Esophagus muscularis mucosa (tissue), 4 donors: ENCODE measurements at regions not wholly inside any gene's neighbourhood (a gene's known extent, or its start where the extent isn't known, plus 50 kb on each side); places are given as distances from the start of the nearest gene placed in this dataset.

ENCODE experiments used
- DNase-seq: peaks from one replicate; pipeline ENCODE4 v3.0.0-alpha.2; 2017; ENCODE audit errors: extremely low spot score
- H3K27ac ChIP-seq, 4 donors: fragments of 200-600 bp; sonication (generic); replicated peaks in 1 of 4; 1 replicate in 3 of 4; 2 replicates in 1 of 4; pipeline ENCODE4 v1.5.1; 2016 to 2019; ENCODE audit warnings: mild to moderate bottlenecking in 1 of 4
- H3K27me3 ChIP-seq, 4 donors: fragments of 200-600 bp; sonication (generic); one replicate each; pipeline versions ENCODE4 v1.5.1 to v1.6.0; 2016 to 2019
- H3K36me3 ChIP-seq, 4 donors: fragments of 200-600 bp; sonication (generic); one replicate each; pipeline ENCODE4 v1.5.1; 2016 to 2019
- H3K4me1 ChIP-seq, 4 donors: fragments of 200-600 bp; sonication (generic); one replicate each; pipeline ENCODE4 v1.5.1; 2016 to 2019
- H3K4me3 ChIP-seq, 4 donors: fragments of 200-600 bp; sonication (generic); 1 replicate in 2 of 4; 2 replicates in 2 of 4; pipeline ENCODE4 v1.5.1; 2016 to 2019; ENCODE audit warnings: mild to moderate bottlenecking in 4 of 4, moderate library complexity in 1 of 4
- H3K9me3 ChIP-seq, 4 donors: fragments of 200-600 bp; sonication (generic); 1 replicate in 3 of 4; 2 replicates in 1 of 4; pipeline ENCODE4 v1.5.1; 2016 to 2019
- EP300 ChIP-seq: sonication (generic); formaldehyde crosslinking; IDR thresholded peaks from one replicate; pipeline ENCODE4 v1.6.1; 2017; ENCODE audit warnings: antibody characterized with exemption
- POLR2A ChIP-seq: fragments of 450-650 bp; IDR thresholded peaks from one replicate; pipeline ENCODE4 v1.6.1; 2017; ENCODE audit warnings: antibody characterized with exemption, moderate library complexity, mild to moderate bottlenecking, low read depth
- POLR2AphosphoS5 ChIP-seq, 2 donors: sonication (generic); formaldehyde crosslinking; IDR thresholded peaks; one replicate each; pipeline ENCODE4 v1.6.1; 2017; ENCODE audit warnings: antibody characterized with exemption in 2 of 2
- WGBS: methylation state at CpG from one replicate; pipeline ENCODE4 v1.1.5; 2018; 5-methylcytosine and 5-hydroxymethylcytosine counted together
- intact Hi-C: fragments of 100-400 bp; cut with DNase I; formaldehyde crosslinking; loops from one replicate; pipeline ENCODE4 v1.15.1; 2023
- TF ChIP-seq, protein P1 (sequence below), 3 experiments: fragments of 200-600 bp in 2 of 3; fragments of 450-650 bp in 1 of 3; sonication (generic) in 2 of 3; IDR thresholded peaks; one replicate each; pipeline ENCODE4 v1.5.1; 2017 to 2019; ENCODE audit warnings: antibody characterized with exemption in 3 of 3, mild to moderate bottlenecking in 2 of 3, moderate library complexity in 1 of 3

DNA sequence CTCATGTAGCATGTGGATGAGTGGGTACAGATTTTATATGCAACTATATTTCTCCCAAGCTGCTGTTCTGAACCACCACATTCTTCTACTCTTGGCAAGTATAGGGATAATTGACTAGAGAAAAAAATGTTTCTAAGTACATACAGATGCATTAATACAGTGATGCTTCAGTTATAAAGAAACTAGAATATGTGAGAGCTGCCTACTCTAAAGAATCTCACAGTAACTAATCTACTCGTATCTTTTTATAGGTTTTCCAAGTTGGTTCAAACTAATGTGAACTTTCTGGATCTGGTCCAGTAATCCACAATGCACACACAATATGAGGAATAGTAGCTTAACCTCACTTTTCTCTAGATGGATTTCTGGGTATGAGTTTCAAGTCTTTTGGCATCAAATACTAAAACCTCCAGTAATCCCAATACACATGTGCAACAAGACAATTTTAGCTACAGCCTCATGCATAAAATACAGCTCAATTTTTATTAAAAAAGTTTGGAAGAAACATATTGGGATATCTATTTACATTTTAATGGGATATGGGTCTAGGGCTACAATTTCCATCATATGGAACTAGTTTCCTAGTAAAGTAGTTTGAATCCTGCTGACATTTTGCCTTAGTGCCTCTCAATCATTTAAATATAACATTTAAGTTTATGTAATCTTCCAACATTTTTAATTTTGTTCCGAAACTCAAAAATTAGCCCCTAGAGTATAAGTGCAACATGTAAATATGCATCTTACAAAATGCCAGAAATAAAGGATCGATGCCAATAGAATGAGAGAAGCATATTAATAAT lies 2209.7 kb downstream of the LRRC4C start:
- H3K4me3 ChIP-seq = no peak overlapping the region
- intact Hi-C loops = no loop called here
- 55% methylated on average over 3 of the region's 3 CpGs for WGBS
- DNase-seq = no peak
- no peaks in the 10 kb centered on the region for H3K36me3 ChIP-seq
- no peak overlapping the region for H3K27ac ChIP-seq
- no peak for TF ChIP-seq POLR2AphosphoS5 (IDR thresholded peaks at IDR 0.05)
- no peak for TF ChIP-seq POLR2A
- no peak for TF ChIP-seq EP300
- TF ChIP-seq, protein P1, sequence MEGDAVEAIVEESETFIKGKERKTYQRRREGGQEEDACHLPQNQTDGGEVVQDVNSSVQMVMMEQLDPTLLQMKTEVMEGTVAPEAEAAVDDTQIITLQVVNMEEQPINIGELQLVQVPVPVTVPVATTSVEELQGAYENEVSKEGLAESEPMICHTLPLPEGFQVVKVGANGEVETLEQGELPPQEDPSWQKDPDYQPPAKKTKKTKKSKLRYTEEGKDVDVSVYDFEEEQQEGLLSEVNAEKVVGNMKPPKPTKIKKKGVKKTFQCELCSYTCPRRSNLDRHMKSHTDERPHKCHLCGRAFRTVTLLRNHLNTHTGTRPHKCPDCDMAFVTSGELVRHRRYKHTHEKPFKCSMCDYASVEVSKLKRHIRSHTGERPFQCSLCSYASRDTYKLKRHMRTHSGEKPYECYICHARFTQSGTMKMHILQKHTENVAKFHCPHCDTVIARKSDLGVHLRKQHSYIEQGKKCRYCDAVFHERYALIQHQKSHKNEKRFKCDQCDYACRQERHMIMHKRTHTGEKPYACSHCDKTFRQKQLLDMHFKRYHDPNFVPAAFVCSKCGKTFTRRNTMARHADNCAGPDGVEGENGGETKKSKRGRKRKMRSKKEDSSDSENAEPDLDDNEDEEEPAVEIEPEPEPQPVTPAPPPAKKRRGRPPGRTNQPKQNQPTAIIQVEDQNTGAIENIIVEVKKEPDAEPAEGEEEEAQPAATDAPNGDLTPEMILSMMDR (IDR thresholded peaks at IDR 0.05) = no peak
- no peaks in the 10 kb centered on the region for H3K27me3 ChIP-seq
- H3K4me1 ChIP-seq = no peaks in the 10 kb centered on the region
- peaks cover 0 to 2% (median under 1%) of the 10 kb centered on the region in 4 donors for H3K9me3 ChIP-seq

DNA sequence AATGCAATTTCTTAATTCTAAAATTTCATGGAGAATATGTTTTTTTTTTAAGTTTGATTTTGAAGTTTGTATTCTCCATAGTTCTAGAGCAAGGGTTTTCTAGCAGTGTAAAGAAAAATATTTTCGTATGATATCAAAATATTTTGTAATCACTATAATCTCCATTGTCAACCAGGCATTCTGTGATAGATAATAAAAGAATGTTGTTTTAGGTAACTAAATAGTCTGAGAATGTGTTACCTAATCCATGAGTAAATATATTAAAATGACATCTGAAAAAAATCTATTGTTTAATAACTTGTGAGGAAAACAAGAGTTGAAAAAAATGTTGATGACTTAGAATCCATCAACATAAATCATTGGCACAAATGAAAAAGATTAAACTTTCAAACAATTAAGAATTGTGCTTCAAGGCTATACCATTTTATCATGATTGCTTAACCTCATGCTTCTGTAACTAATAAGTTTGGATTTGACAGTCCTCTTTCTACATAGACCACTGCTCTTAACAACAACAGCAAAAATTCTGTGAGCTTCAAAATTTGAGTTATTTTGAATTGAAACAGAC lies 2211.8 kb downstream of the LRRC4C start:
- Histone ChIP-seq H3K36me3 (no peaks in the 10 kb centered on the region), H3K27me3 (no peaks in the 10 kb centered on the region), H3K27ac (no peak overlapping the region), H3K9me3 (no peaks in the 10 kb centered on the region), H3K4me1 (no peaks in the 10 kb centered on the region), H3K4me3 (no peak overlapping the region)
- TF ChIP-seq, protein P1 (IDR thresholded peaks at IDR 0.05) = no peak
- TF ChIP-seq POLR2A (no peak), EP300 (no peak), POLR2AphosphoS5 (IDR thresholded peaks at IDR 0.05) (no peak)
- 79% methylated on average over 1 of the region's 1 CpG for whole genome bisulfite sequencing
- intact Hi-C loops = no loop called here
- DNase-seq = no peak

- intact Hi-C loops = no loop called here
- no peaks in the 10 kb centered on the region for H3K27me3 ChIP-seq
- DNase-seq = no peak
- H3K27ac ChIP-seq = no peak overlapping the region
- H3K36me3 ChIP-seq = no peaks in the 10 kb centered on the region
- no peak overlapping the region for H3K4me3 ChIP-seq
- TF ChIP-seq, protein P1 (IDR thresholded peaks at IDR 0.05) = no peak
- TF ChIP-seq POLR2A = no peak
- TF ChIP-seq EP300 = no peak
- no peak for TF ChIP-seq POLR2AphosphoS5 (IDR thresholded peaks at IDR 0.05)
- H3K9me3 ChIP-seq = no peaks in the 10 kb centered on the region
- WGBS = 80% methylated on average over 3 of the region's 3 CpGs
- H3K4me1 ChIP-seq = no peaks in the 10 kb centered on the region
These were observed 2219.9 kb downstream of the LRRC4C start for GRCh38 chr11:39239553-39239952.

DNA sequence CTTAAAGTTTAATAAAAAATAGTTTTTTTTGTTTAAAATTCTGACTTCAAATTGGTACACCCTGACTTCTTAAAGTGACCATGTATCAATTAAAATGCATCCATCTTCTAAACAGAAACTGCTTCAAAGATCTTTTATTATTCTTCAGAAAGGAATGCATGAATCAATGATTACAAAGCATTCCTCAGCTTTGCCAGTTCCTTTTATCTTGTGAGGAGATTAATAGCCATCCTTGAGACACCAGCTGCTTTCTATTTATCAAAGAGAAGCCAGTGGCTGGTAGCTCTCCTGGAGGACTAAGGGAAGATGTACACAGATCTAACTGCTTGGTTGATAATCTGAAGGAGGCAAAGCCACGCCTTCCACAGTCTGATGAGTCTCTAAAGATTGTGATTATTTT lies 2222.5 kb downstream of the LRRC4C start:
- intact Hi-C loops = no loop called here
- WGBS = 25% methylated on average over 1 of the region's 1 CpG
- Histone ChIP-seq H3K4me1 (no peaks in the 10 kb centered on the region), H3K4me3 (no peak overlapping the region), H3K36me3 (no peaks in the 10 kb centered on the region), H3K27ac (no peak overlapping the region), H3K9me3 (peaks cover 0 to 8% (median 0%) of the 10 kb centered on the region in 4 donors), H3K27me3 (no peaks in the 10 kb centered on the region)
- TF ChIP-seq EP300 = no peak
- TF ChIP-seq POLR2AphosphoS5 (IDR thresholded peaks at IDR 0.05) = no peak
- TF ChIP-seq POLR2A = no peak
- TF ChIP-seq, protein P1 (IDR thresholded peaks at IDR 0.05) = no peak
- DNase-seq = no peak
